ENCODE measurements at regions not wholly inside any gene's neighbourhood (a gene's known extent, or its start where the extent isn't known, plus 50 kb on each side); places are given as distances from the start of the nearest gene placed in this dataset.

- Mint-ChIP-seq H3K4me1 (peaks cover 99% of the 10 kb centered on the region), H3K27ac (peak overlapping the region; percentile 94), H3K27me3 (no peaks in the 10 kb centered on the region), H3K36me3 (ENCODE audit: low read depth) (peaks cover 6% of the 10 kb centered on the region), H3K4me3 (peak overlapping the region; percentile 11), H3K9me3 (no peaks in the 10 kb centered on the region)
- intact Hi-C loops (cut with micrococcal nuclease), result loop anchor here (5.0 to 10.0 kb wide), 4 partner anchors 442 to 888 kb away; partner anchors contain the start of genes TMC6 and TNRC6C
- ChIA-PET POLR2A (interaction anchor here (0.7 to 23.2 kb wide), 9 partner anchors 9 to 1663 kb away, joined by 3 to 831 read pairs (median 87); no protein-coding TSS in a partner anchor), CTCF (interaction anchor here (1.3 kb wide), 1 partner anchor 13 kb away, joined by 4 read pairs; no protein-coding TSS in a partner anchor)
- ATAC-seq (ENCODE audit: low read depth) (no peak), DNase-seq (no peak)
- no peak for TF ChIP-seq CTCF (IDR thresholded peaks at IDR 0.05)
These were observed 302.4 kb downstream of the SEC14L1 start for GRCh38 chr17:77442976-77443747.

GRCh38 chr17:77443748-77444260 lies 303.0 kb downstream of the SEC14L1 start:
- peaks cover 96% of the 10 kb centered on the region for H3K4me1 Mint-ChIP-seq
- peaks cover 8% of the 10 kb centered on the region for H3K36me3 Mint-ChIP-seq (ENCODE audit: low read depth)
- ChIA-PET POLR2A (interaction anchor here (1.1 to 23.2 kb wide), 7 partner anchors 8 to 120 kb away, joined by 3 to 831 read pairs (median 191); no protein-coding TSS in a partner anchor), CTCF (interaction anchor here (1.3 to 2.3 kb wide), 5 partner anchors 14 to 123 kb away, joined by 3 to 19 read pairs (median 4); no protein-coding TSS in a partner anchor)
- H3K27ac Mint-ChIP-seq, result peak overlapping the region; percentile 94
- no peaks in the 10 kb centered on the region for H3K27me3 Mint-ChIP-seq
- ATAC-seq (ENCODE audit: low read depth) (no peak), DNase-seq (no peak)
- peak overlapping the region; percentile 24 for H3K4me3 Mint-ChIP-seq
- intact Hi-C loops (cut with micrococcal nuclease), result loop anchor here (5.0 to 10.0 kb wide), 4 partner anchors 441 to 889 kb away; partner anchors contain the start of genes TMC6 and TNRC6C
- TF ChIP-seq CTCF (IDR thresholded peaks at IDR 0.05), result no peak
- H3K9me3 Mint-ChIP-seq, result no peaks in the 10 kb centered on the region

- intact Hi-C loops (cut with micrococcal nuclease), result loop anchor here (5.0 to 10.0 kb wide), 4 partner anchors 440 to 890 kb away; partner anchors contain the start of genes TMC6 and TNRC6C
- no peaks in the 10 kb centered on the region for H3K27me3 Mint-ChIP-seq
These were observed 303.8 kb downstream of the SEC14L1 start for GRCh38 chr17:77444628-77444983.

GRCh38 chr17:77444984-77445759 lies 304.4 kb downstream of the SEC14L1 start:
- ChIA-PET CTCF (interaction anchor here (0.9 to 2.3 kb wide), 13 partner anchors 8 to 125 kb away, joined by 3 to 19 read pairs (median 4); no protein-coding TSS in a partner anchor), POLR2A (interaction anchor here (0.7 to 23.2 kb wide), 20 partner anchors 7 to 754 kb away, joined by 3 to 831 read pairs (median 6); partner anchors contain the start of gene TNRC6C)
- ATAC-seq (ENCODE audit: low read depth) (peak; percentile 45), DNase-seq (peak; percentile 70)
- no peaks in the 10 kb centered on the region for H3K27me3 Mint-ChIP-seq
- H3K4me1 Mint-ChIP-seq, result peaks cover 96% of the 10 kb centered on the region
- no peak for TF ChIP-seq CTCF (IDR thresholded peaks at IDR 0.05)
- peak overlapping the region; percentile 94 for H3K27ac Mint-ChIP-seq
- H3K9me3 Mint-ChIP-seq, result no peaks in the 10 kb centered on the region
- intact Hi-C loops (cut with micrococcal nuclease), result loop anchor here (1.0 to 10.0 kb wide), 7 partner anchors 20 to 890 kb away; partner anchors contain the start of genes TMC6 and TNRC6C
- H3K4me3 Mint-ChIP-seq, result peak overlapping the region; percentile 80
- H3K36me3 Mint-ChIP-seq (ENCODE audit: low read depth), result peaks cover 11% of the 10 kb centered on the region

More at GRCh38 chr17:77444628-77444983, 303.8 kb downstream of the SEC14L1 start:
- Mint-ChIP-seq H3K36me3 (ENCODE audit: low read depth) (peaks cover 8% of the 10 kb centered on the region), H3K9me3 (no peaks in the 10 kb centered on the region), H3K4me1 (peaks cover 96% of the 10 kb centered on the region), H3K4me3 (peak overlapping the region; percentile 80), H3K27ac (peak overlapping the region; percentile 94)
- DNase-seq (no peak), ATAC-seq (ENCODE audit: low read depth) (no peak)
- CTCF ChIA-PET, result interaction anchor here (0.9 to 2.3 kb wide), 12 partner anchors 8 to 124 kb away, joined by 3 to 19 read pairs (median 4); no protein-coding TSS in a partner anchor
- no peak for TF ChIP-seq CTCF (IDR thresholded peaks at IDR 0.05)
- POLR2A ChIA-PET, result interaction anchor here (0.7 to 23.2 kb wide), 16 partner anchors 8 to 755 kb away, joined by 3 to 831 read pairs (median 14); partner anchors contain the start of gene TNRC6C

Data from activated B cell treated with CpG ODN at 0.5 μM for 24 hours (primary cell).